ENCODE measurements at regions not wholly inside any gene's neighbourhood (a gene's known extent, or its start where the extent isn't known, plus 50 kb on each side); places are given as distances from the start of the nearest gene placed in this dataset.

GRCh38 chr7:155963771-155964195, 151.5 kb upstream of the SHH start:
- TF ChIP-seq CTCF (IDR thresholded peaks at IDR 0.05) (no peak), POLR2A (IDR thresholded peaks at IDR 0.05) (no peak)
